Hepatocyte (in vitro differentiated cells): ENCODE measurements at regions not wholly inside any gene's neighbourhood (a gene's known extent, or its start where the extent isn't known, plus 50 kb on each side); places are given as distances from the start of the nearest gene placed in this dataset.
"Not testable (repeated sequence)": the region's sequence is repeated elsewhere in the genome, so short reads cannot be mapped to it uniquely, and the experiment has no call there.

Experiments used
- DNase-seq: peaks from one replicate; pipeline ENCODE4 v3.0.0-alpha.2; 2016; ENCODE audit warnings: low spot score
- H2AFZ ChIP-seq: fragments of 200-600 bp; sonication (generic); 2 replicates; pipeline ENCODE4 v1.6.0; 2016; ENCODE audit warnings: antibody characterized with exemption, mild to moderate bottlenecking
- H3K27ac ChIP-seq: fragments of 200-600 bp; sonication (generic); 2 replicates; pipeline ENCODE4 v1.5.1; 2016; ENCODE audit warnings: mild to moderate bottlenecking
- H3K27me3 ChIP-seq: fragments of 200-600 bp; sonication (generic); 2 replicates; pipeline ENCODE4 v1.6.1; 2016
- H3K36me3 ChIP-seq: fragments of 200-600 bp; sonication (generic); replicated peaks from 2 replicates; pipeline ENCODE4 v1.5.1; 2016; ENCODE audit warnings: low read depth; ENCODE audit not compliant: insufficient read depth
- H3K4me1 ChIP-seq: fragments of 200-600 bp; sonication (generic); 2 replicates; pipeline ENCODE4 v1.5.1; 2016; ENCODE audit warnings: mild to moderate bottlenecking, moderate library complexity; ENCODE audit not compliant: insufficient read depth
- H3K4me2 ChIP-seq: fragments of 200-600 bp; sonication (generic); 2 replicates; pipeline ENCODE4 v1.6.0; 2016
- H3K4me3 ChIP-seq: fragments of 200-600 bp; sonication (generic); 2 replicates; pipeline ENCODE4 v1.5.1; 2016; ENCODE audit warnings: mild to moderate bottlenecking
- H3K79me2 ChIP-seq: fragments of 200-600 bp; sonication (generic); 2 replicates; pipeline ENCODE4 v1.6.0; 2017; ENCODE audit warnings: mild to moderate bottlenecking
- H3K9me2 ChIP-seq: fragments of 200-600 bp; sonication (generic); replicated peaks from 2 replicates; pipeline ENCODE4 v1.6.0; 2017; ENCODE audit warnings: mild to moderate bottlenecking; ENCODE audit not compliant: insufficient read depth
- H3K9me3 ChIP-seq: fragments of 200-600 bp; sonication (generic); 2 replicates; pipeline ENCODE4 v1.5.1; 2016; ENCODE audit warnings: low read depth, mild to moderate bottlenecking
- H4K20me1 ChIP-seq: fragments of 200-600 bp; sonication (generic); 2 replicates; pipeline ENCODE4 v1.6.0; 2016; ENCODE audit warnings: mild to moderate bottlenecking; ENCODE audit not compliant: insufficient read depth, poor library complexity, severe bottlenecking
- EZH2 ChIP-seq: fragments of 200-600 bp; sonication (generic); IDR thresholded peaks from 2 replicates; pipeline ENCODE4 v1.6.1; 2016; ENCODE audit warnings: antibody characterized with exemption, mild to moderate bottlenecking, borderline replicate concordance
- EZH2phosphoT487 ChIP-seq: fragments of 200-600 bp; sonication (generic); IDR thresholded peaks from one replicate; pipeline ENCODE4 v1.6.1; 2018; ENCODE audit warnings: antibody characterized with exemption, mild to moderate bottlenecking, low read depth, moderate library complexity; ENCODE audit not compliant: unreplicated experiment, severe bottlenecking
- WGBS: methylation state at CpG from one replicate; pipeline ENCODE4 v1.1.6; 2016; ENCODE audit warnings: low lambda C conversion rate; ENCODE audit errors: missing lambda C conversion rate; 5-methylcytosine and 5-hydroxymethylcytosine counted together
- TF ChIP-seq, protein P1 (sequence below): fragments of 200-600 bp; sonication (generic); IDR thresholded peaks from 2 replicates; pipeline ENCODE4 v1.5.1; 2016; ENCODE audit warnings: antibody characterized with exemption, mild to moderate bottlenecking; ENCODE audit not compliant: poor library complexity

DNA sequence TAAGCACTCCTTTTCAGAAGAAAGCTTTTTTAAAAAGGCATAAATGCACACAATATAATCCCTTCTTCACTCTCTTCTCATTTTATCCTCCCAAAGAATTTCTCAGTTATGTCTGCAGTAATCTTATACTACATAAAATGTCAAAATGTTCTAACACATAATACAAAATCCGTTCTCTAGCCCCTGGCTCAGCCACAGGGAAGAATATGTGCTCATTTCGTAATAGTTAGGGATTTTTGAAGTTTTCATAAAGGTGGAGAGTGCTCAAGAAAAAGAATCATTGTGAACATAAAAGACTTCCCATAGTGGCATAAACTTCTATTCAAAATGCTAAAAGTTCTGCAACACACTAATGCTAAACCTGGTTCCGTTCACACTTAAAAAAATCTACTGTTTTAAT, 1410.7 kb upstream of the C9orf72 start:
- H3K9me3 ChIP-seq: no peaks in the 10 kb centered on the region
- H3K36me3 ChIP-seq: no peaks in the 10 kb centered on the region
- H3K4me2 ChIP-seq: no peak overlapping the region
- TF ChIP-seq, protein P1, sequence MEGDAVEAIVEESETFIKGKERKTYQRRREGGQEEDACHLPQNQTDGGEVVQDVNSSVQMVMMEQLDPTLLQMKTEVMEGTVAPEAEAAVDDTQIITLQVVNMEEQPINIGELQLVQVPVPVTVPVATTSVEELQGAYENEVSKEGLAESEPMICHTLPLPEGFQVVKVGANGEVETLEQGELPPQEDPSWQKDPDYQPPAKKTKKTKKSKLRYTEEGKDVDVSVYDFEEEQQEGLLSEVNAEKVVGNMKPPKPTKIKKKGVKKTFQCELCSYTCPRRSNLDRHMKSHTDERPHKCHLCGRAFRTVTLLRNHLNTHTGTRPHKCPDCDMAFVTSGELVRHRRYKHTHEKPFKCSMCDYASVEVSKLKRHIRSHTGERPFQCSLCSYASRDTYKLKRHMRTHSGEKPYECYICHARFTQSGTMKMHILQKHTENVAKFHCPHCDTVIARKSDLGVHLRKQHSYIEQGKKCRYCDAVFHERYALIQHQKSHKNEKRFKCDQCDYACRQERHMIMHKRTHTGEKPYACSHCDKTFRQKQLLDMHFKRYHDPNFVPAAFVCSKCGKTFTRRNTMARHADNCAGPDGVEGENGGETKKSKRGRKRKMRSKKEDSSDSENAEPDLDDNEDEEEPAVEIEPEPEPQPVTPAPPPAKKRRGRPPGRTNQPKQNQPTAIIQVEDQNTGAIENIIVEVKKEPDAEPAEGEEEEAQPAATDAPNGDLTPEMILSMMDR: no peak
- TF ChIP-seq EZH2 (no peak), EZH2phosphoT487 (no peak)
- no peaks in the 10 kb centered on the region for H4K20me1 ChIP-seq
- WGBS: 77% methylated on average over 3 of the region's 3 CpGs
- H3K9me2 ChIP-seq: no peaks in the 10 kb centered on the region
- no peaks in the 10 kb centered on the region for H3K79me2 ChIP-seq
- no peak for DNase-seq
- no peak overlapping the region for H3K27ac ChIP-seq
- no peak overlapping the region for H3K4me3 ChIP-seq
- no peak overlapping the region for H2AFZ ChIP-seq
- no peaks in the 10 kb centered on the region for H3K4me1 ChIP-seq
- H3K27me3 ChIP-seq: no peaks in the 10 kb centered on the region

- H3K4me2 ChIP-seq: not testable (repeated sequence)
These were observed 1416.7 kb upstream of the C9orf72 start for GRCh38 chr9:28990009-28990408.

GRCh38 chr9:28999057-28999456, 1425.8 kb upstream of the C9orf72 start:
- Histone ChIP-seq H3K4me3 (no peak overlapping the region), H4K20me1 (no peaks in the 10 kb centered on the region), H3K27me3 (no peaks in the 10 kb centered on the region), H3K9me2 (no peaks in the 10 kb centered on the region), H3K27ac (no peak overlapping the region), H3K4me1 (no peaks in the 10 kb centered on the region), H3K79me2 (no peaks in the 10 kb centered on the region), H3K9me3 (no peaks in the 10 kb centered on the region), H2AFZ (no peak overlapping the region), H3K36me3 (no peaks in the 10 kb centered on the region), H3K4me2 (no peak overlapping the region)
- no peak for DNase-seq
- no peak for TF ChIP-seq EZH2
- TF ChIP-seq EZH2phosphoT487: no peak
- TF ChIP-seq, protein P1: no peak

More at GRCh38 chr9:28990009-28990408, 1416.7 kb upstream of the C9orf72 start:
- 92% methylated on average over 12 of the region's 12 CpGs for WGBS
- not testable (repeated sequence) for H3K9me2 ChIP-seq, H3K27me3 ChIP-seq, H3K27ac ChIP-seq, H4K20me1 ChIP-seq, H3K36me3 ChIP-seq, H3K4me1 ChIP-seq, DNase-seq, H3K9me3 ChIP-seq, H3K79me2 ChIP-seq, H2AFZ ChIP-seq, H3K4me3 ChIP-seq

GRCh38 chr9:28999806-29000205, 1426.5 kb upstream of the C9orf72 start:
- Histone ChIP-seq H3K36me3 (no peaks in the 10 kb centered on the region), H3K9me2 (no peaks in the 10 kb centered on the region), H3K27me3 (no peaks in the 10 kb centered on the region), H3K79me2 (no peaks in the 10 kb centered on the region), H3K4me2 (no peak overlapping the region), H4K20me1 (no peaks in the 10 kb centered on the region), H3K27ac (no peak overlapping the region), H2AFZ (no peak overlapping the region), H3K9me3 (no peaks in the 10 kb centered on the region), H3K4me1 (no peaks in the 10 kb centered on the region), H3K4me3 (no peak overlapping the region)
- 73% methylated on average over 3 of the region's 3 CpGs for WGBS
- no peak for DNase-seq
- TF ChIP-seq EZH2 (no peak), EZH2phosphoT487 (no peak)
- TF ChIP-seq, protein P1: no peak
